NCI-H748 (cell line): ENCODE measurements at regions not wholly inside any gene's neighbourhood (a gene's known extent, or its start where the extent isn't known, plus 50 kb on each side); places are given as distances from the start of the nearest gene placed in this dataset.

Source experiments
- DNase-seq: peaks from one replicate; lab custom pipeline; 2025; ENCODE audit not compliant: unreplicated experiment; lab: John Stamatoyannopoulos, UW

GRCh38 chr16:47973552-47973951, 182.2 kb downstream of the ABCC12 start:
- no peak for DNase-seq

GRCh38 chr16:47972246-47972985, 183.4 kb downstream of the ABCC12 start:
- DNase-seq: no peak

GRCh38 chr16:47971225-47971624, 184.6 kb downstream of the ABCC12 start:
- no peak for DNase-seq

GRCh38 chr16:47970291-47970931, 185.4 kb downstream of the ABCC12 start:
- no peak for DNase-seq

- DNase-seq: no peak
Measured at GRCh38 chr16:47967374-47967773, 188.4 kb downstream of the ABCC12 start.

GRCh38 chr16:47966325-47966724, 189.5 kb downstream of the ABCC12 start:
- DNase-seq: no peak

GRCh38 chr16:47965439-47965838, 190.4 kb downstream of the ABCC12 start:
- DNase-seq: peak; percentile 77

- DNase-seq: no peak
Measured at GRCh38 chr16:47958726-47959125, 197.1 kb downstream of the ABCC12 start.

GRCh38 chr16:47956916-47957315, 198.9 kb downstream of the ABCC12 start:
- no peak for DNase-seq

GRCh38 chr16:47949714-47950113, 206.1 kb downstream of the ABCC12 start:
- DNase-seq: no peak

- DNase-seq: no peak
Measured at GRCh38 chr16:47949276-47949675, 206.5 kb downstream of the ABCC12 start.

GRCh38 chr16:47947723-47948122, 208.1 kb downstream of the ABCC12 start:
- no peak for DNase-seq

GRCh38 chr16:47946092-47946491, 209.7 kb downstream of the ABCC12 start:
- no peak for DNase-seq

GRCh38 chr16:47944589-47944988, 211.2 kb downstream of the ABCC12 start:
- DNase-seq: no peak

GRCh38 chr16:47943235-47943634, 212.6 kb downstream of the ABCC12 start:
- DNase-seq: no peak

GRCh38 chr16:47940466-47940865, 215.3 kb downstream of the ABCC12 start:
- no peak for DNase-seq

GRCh38 chr16:47939680-47940079, 216.1 kb downstream of the ABCC12 start:
- DNase-seq: no peak

- no peak for DNase-seq
Measured at GRCh38 chr16:47938272-47938671, 217.5 kb downstream of the ABCC12 start.

- no peak for DNase-seq
Measured at GRCh38 chr16:47928008-47928407, 227.8 kb downstream of the ABCC12 start.

- no peak for DNase-seq
Measured at GRCh38 chr16:47927330-47927729, 228.5 kb downstream of the ABCC12 start.

GRCh38 chr16:47925811-47926460, 229.9 kb downstream of the ABCC12 start:
- DNase-seq: no peak

GRCh38 chr16:47924950-47925349, 230.8 kb downstream of the ABCC12 start:
- no peak for DNase-seq
